H1 (cell line): ENCODE measurements at regions not wholly inside any gene's neighbourhood (a gene's known extent, or its start where the extent isn't known, plus 50 kb on each side); places are given as distances from the start of the nearest gene placed in this dataset.

Experiments used
- EP300 ChIP-seq, 2 experiments: IDR thresholded peaks; 1 replicate in 1 of 2; 2 replicates in 1 of 2; pipeline ENCODE4 v1.6.1; 2011 to 2012; ENCODE audit warnings: low read depth in 2 of 2, low read length in 2 of 2, mild to moderate bottlenecking in 2 of 2, borderline replicate concordance in 1 of 2, inconsistent platforms in 1 of 2, moderate library complexity in 1 of 2
- EZH2 ChIP-seq: fragments of 200-600 bp; sonication (generic); IDR thresholded peaks from 2 replicates; pipeline ENCODE4 v1.7.1; 2012; ENCODE audit warnings: low read depth, mild to moderate bottlenecking, moderate library complexity, low read length, inconsistent platforms; ENCODE audit not compliant: severe bottlenecking
- JUND ChIP-seq: IDR thresholded peaks from 2 replicates; pipeline ENCODE4 v1.6.1; 2011; ENCODE audit warnings: mild to moderate bottlenecking, improper control_type of control experiment, low read length
- KDM1A ChIP-seq: fragments of 200-600, 300-600 bp; sonication (generic); IDR thresholded peaks from 2 replicates; pipeline ENCODE4 v1.7.1; 2016; ENCODE audit warnings: mild to moderate bottlenecking, low read length, borderline replicate concordance
- YY1 ChIP-seq: IDR thresholded peaks from 2 replicates; pipeline ENCODE4 v1.6.1; 2011; ENCODE audit warnings: low read depth, mild to moderate bottlenecking, low read length
- TF ChIP-seq, protein P1 (sequence below), 3 experiments: IDR thresholded peaks; 1 replicate in 2 of 3; 2 replicates in 1 of 3; pipeline versions ENCODE4 v1.5.1 to v1.6.1; 2011; ENCODE audit warnings: low read length in 3 of 3, mild to moderate bottlenecking in 3 of 3, inconsistent platforms in 2 of 3, low read depth in 1 of 3, moderate library complexity in 1 of 3; ENCODE audit not compliant: insufficient read depth in 1 of 3; ENCODE audit errors: control extremely low read depth in 1 of 3

DNA sequence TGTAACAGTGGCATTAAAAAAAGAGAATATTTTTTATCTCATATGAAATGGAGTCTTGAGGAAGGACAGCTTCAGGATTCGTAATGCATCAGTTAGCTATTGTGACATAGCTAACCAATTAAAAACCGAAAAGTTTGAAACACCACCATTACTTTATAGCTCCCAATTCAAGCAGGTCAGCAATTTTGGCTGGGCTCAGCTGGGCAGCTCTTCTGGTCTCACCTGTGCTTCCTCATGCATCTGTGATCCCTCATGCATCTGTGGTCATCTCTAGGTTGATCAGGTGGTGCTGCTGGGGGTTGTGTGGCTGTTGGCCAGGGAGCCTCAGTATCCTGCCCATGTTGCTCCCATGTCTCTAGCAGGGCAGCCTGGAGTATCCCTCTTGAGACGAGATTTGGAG lies 76.7 kb upstream of the KCNA1 start:
- no peak for TF ChIP-seq YY1
- TF ChIP-seq, protein P1, sequence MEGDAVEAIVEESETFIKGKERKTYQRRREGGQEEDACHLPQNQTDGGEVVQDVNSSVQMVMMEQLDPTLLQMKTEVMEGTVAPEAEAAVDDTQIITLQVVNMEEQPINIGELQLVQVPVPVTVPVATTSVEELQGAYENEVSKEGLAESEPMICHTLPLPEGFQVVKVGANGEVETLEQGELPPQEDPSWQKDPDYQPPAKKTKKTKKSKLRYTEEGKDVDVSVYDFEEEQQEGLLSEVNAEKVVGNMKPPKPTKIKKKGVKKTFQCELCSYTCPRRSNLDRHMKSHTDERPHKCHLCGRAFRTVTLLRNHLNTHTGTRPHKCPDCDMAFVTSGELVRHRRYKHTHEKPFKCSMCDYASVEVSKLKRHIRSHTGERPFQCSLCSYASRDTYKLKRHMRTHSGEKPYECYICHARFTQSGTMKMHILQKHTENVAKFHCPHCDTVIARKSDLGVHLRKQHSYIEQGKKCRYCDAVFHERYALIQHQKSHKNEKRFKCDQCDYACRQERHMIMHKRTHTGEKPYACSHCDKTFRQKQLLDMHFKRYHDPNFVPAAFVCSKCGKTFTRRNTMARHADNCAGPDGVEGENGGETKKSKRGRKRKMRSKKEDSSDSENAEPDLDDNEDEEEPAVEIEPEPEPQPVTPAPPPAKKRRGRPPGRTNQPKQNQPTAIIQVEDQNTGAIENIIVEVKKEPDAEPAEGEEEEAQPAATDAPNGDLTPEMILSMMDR (IDR thresholded peaks at IDR 0.05; ENCODE audit: control extremely low read depth in 1 of 3, insufficient read depth in 1 of 3, low read depth in 1 of 3, low read length in 3 of 3), result no peak
- no peak for TF ChIP-seq EP300 (IDR thresholded peaks at IDR 0.05; ENCODE audit: borderline replicate concordance in 1 of 2, low read depth in 2 of 2, low read length in 2 of 2)
- TF ChIP-seq EZH2, result no peak
- no peak for TF ChIP-seq JUND
- TF ChIP-seq KDM1A, result no peak
